Cardiac muscle cell (in vitro differentiated cells and primary cell): ENCODE measurements at regions not wholly inside any gene's neighbourhood (a gene's known extent, or its start where the extent isn't known, plus 50 kb on each side); places are given as distances from the start of the nearest gene placed in this dataset.

Experiments used
- DNase-seq, 2 donors: peaks; one replicate each; pipeline versions ENCODE4 v3.0.0 to v3.0.0-alpha.2; 2010 to 2017; ENCODE audit warnings: low read depth in 1 of 2, low spot score in 1 of 2
- H3K27ac ChIP-seq: fragments of 200-600 bp; sonication (generic); 2 replicates; pipeline ENCODE4 v1.5.1; 2016
- H3K27me3 ChIP-seq: fragments of 200-600 bp; sonication (generic); 2 replicates; pipeline ENCODE4 v1.6.0; 2016; ENCODE audit warnings: control low read depth
- H3K36me3 ChIP-seq: fragments of 200-600 bp; sonication (generic); 2 replicates; pipeline ENCODE4 v1.5.1; 2016; ENCODE audit warnings: control low read depth
- H3K4me1 ChIP-seq: fragments of 200-600 bp; sonication (generic); 2 replicates; pipeline ENCODE4 v1.8.1; 2017; ENCODE audit warnings: low read depth, mild to moderate bottlenecking, mixed run types
- H3K4me3 ChIP-seq: fragments of 200-600 bp; sonication (generic); 2 replicates; pipeline ENCODE4 v1.5.1; 2016; ENCODE audit warnings: mild to moderate bottlenecking
- H3K9me3 ChIP-seq: fragments of 200-600 bp; sonication (generic); 2 replicates; pipeline ENCODE4 v1.5.1; 2017; ENCODE audit warnings: low read depth, mild to moderate bottlenecking, control low read depth
- TF ChIP-seq, protein P1 (sequence below): IDR thresholded peaks from 2 replicates; pipeline ENCODE4 v1.5.1; 2012; ENCODE audit warnings: low read depth, mild to moderate bottlenecking, low read length

DNA sequence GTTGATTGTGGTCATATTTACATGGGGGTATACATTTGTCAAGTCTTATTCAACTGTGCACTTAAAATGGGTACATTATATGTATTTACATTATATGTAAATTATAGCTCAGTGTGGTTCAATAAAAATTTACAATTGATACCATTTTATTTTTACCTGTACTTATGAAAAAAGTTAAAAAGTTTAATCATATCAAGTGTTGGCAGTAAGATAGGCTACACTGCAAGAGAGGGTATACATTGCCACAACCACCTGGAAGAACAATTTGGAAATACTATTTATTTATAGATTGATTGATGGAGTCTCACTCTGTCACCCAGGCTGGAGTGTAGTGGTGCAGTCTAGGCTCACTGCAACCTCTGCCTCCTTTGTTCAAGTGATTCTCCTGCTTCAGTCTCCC lies 453.3 kb downstream of the XYLT1 start:
- TF ChIP-seq, protein P1, sequence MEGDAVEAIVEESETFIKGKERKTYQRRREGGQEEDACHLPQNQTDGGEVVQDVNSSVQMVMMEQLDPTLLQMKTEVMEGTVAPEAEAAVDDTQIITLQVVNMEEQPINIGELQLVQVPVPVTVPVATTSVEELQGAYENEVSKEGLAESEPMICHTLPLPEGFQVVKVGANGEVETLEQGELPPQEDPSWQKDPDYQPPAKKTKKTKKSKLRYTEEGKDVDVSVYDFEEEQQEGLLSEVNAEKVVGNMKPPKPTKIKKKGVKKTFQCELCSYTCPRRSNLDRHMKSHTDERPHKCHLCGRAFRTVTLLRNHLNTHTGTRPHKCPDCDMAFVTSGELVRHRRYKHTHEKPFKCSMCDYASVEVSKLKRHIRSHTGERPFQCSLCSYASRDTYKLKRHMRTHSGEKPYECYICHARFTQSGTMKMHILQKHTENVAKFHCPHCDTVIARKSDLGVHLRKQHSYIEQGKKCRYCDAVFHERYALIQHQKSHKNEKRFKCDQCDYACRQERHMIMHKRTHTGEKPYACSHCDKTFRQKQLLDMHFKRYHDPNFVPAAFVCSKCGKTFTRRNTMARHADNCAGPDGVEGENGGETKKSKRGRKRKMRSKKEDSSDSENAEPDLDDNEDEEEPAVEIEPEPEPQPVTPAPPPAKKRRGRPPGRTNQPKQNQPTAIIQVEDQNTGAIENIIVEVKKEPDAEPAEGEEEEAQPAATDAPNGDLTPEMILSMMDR = no peak
- H3K27ac ChIP-seq = no peak overlapping the region
- H3K4me3 ChIP-seq = no peak overlapping the region
- no peaks in the 10 kb centered on the region for H3K36me3 ChIP-seq
- no peaks in the 10 kb centered on the region for H3K4me1 ChIP-seq
- DNase-seq = no peak
- no peaks in the 10 kb centered on the region for H3K9me3 ChIP-seq
- no peaks in the 10 kb centered on the region for H3K27me3 ChIP-seq

DNA sequence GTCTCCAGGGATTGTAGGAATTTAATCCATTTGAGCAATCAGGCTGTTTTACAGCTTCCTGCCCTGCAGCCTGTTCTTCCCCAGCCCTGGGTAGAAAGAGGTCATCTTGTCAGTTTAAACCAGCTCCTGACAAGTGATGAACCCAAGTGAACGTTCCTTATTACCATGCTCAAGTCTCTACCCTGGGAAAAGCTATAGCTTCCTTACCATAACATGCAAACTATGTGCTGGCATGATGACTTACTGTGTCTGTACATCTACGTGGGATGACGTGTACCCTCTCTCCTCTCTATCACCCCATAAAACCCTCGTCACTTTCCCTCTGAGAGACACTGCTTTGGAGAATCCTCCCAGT lies 452.2 kb downstream of the XYLT1 start:
- no peaks in the 10 kb centered on the region for H3K27me3 ChIP-seq
- H3K27ac ChIP-seq = no peak overlapping the region
- no peak overlapping the region for H3K4me3 ChIP-seq
- H3K4me1 ChIP-seq = no peaks in the 10 kb centered on the region
- H3K36me3 ChIP-seq = no peaks in the 10 kb centered on the region
- H3K9me3 ChIP-seq = no peaks in the 10 kb centered on the region
- no peak for DNase-seq
- TF ChIP-seq, protein P1 = no peak

DNA sequence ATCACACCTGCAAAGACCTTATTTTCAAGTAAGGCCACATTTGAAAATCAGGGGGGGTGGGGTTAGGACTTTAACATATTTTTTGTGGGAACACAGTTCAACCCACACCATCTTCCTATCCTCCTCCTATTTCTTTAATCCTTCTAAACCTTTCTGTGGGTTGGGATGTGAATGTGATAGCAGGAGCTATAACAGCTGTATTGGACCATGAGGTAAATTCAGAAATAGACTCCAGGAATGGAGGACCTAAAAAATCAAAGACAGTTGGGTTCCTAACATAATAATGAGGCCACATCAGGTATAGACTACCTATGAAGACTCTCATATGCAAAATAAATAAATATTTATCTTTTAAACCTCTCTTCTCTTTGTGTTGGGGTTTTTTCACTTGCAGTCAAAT lies 451.4 kb downstream of the XYLT1 start:
- DNase-seq = no peak
- TF ChIP-seq, protein P1 = no peak
- Histone ChIP-seq H3K4me1 (no peaks in the 10 kb centered on the region), H3K9me3 (no peaks in the 10 kb centered on the region), H3K27me3 (no peaks in the 10 kb centered on the region), H3K27ac (no peak overlapping the region), H3K4me3 (no peak overlapping the region), H3K36me3 (no peaks in the 10 kb centered on the region)

DNA sequence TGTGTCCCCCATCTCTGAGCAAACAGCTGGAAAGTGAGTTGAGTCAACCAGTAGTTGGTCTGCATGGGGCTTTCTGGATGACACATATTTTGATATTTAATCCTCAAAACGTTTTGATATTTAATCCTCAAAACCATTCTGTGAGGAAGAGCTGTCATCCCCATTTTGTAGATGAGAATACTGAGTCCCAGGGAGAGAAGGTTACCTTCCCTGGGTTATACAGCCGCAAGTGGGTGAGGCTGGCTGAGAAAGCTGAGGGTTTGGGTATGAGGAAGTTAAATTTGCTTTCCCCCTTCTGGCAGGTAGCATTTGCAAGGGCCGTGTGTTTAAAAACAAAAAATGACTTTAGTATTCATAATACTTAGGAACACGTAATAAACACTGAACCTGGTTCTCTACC lies 447.2 kb downstream of the XYLT1 start:
- H3K9me3 ChIP-seq = no peaks in the 10 kb centered on the region
- no peak overlapping the region for H3K27ac ChIP-seq
- TF ChIP-seq, protein P1 = no peak
- no peaks in the 10 kb centered on the region for H3K27me3 ChIP-seq
- no peaks in the 10 kb centered on the region for H3K4me1 ChIP-seq
- H3K36me3 ChIP-seq = no peaks in the 10 kb centered on the region
- H3K4me3 ChIP-seq = no peak overlapping the region
- DNase-seq = no peak

DNA sequence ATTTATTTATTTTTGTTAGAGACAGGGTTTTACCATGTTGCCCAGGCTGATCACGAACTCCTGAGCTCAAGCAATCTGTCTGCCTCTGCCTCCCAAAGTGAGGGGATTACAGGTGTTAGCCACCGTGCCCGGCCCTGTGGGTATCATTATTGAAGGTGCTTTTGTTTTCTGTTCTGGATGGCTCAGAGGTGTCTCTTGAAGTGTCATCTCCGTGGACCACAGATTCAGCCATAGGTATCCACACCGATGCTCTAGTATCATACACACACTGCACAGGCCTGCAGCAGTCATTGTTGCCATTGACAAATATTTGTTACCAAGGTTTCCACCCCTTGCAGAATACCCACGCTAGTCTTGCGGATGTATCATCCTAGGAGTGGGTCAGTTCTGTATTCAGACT lies 446.2 kb downstream of the XYLT1 start:
- H3K36me3 ChIP-seq = no peaks in the 10 kb centered on the region
- TF ChIP-seq, protein P1 = no peak
- no peak for DNase-seq
- no peak overlapping the region for H3K4me3 ChIP-seq
- H3K27me3 ChIP-seq = no peaks in the 10 kb centered on the region
- no peaks in the 10 kb centered on the region for H3K4me1 ChIP-seq
- no peak overlapping the region for H3K27ac ChIP-seq
- no peaks in the 10 kb centered on the region for H3K9me3 ChIP-seq

DNA sequence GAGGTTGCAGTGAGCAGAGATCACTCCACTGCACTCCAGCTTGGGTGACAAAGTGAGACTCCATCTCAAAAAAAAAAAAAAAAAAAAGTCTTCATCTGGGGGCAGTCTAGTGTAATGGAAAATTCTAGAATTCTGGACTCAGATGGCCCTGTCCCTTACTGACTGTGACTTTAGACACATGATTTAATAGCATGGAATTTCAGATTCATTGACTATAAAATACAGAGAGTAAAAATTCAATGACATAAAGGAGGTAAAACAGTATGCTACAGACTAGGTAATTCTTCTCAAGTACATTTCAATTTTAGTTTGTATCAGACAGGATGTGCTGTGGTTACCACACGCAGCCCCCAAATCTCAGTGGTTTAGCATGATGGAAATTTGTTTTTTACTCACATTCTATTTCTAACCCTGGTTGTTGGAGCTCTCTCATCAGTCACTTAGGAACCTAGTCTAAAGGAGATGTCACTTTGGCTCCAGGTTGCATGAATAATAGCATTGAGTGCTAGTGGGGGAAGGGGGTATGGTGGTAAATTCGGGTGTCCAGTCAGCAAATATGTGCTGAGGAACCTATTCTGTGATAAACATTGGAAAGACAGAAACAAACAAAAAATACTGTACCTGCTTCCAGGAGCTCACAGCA lies 444.0 kb downstream of the XYLT1 start:
- Histone ChIP-seq H3K36me3 (no peaks in the 10 kb centered on the region), H3K27ac (no peak overlapping the region), H3K9me3 (no peaks in the 10 kb centered on the region), H3K4me1 (no peaks in the 10 kb centered on the region), H3K4me3 (no peak overlapping the region), H3K27me3 (no peaks in the 10 kb centered on the region)
- TF ChIP-seq, protein P1 = no peak
- no peak for DNase-seq
